ENCODE measurements at regions not wholly inside any gene's neighbourhood (a gene's known extent, or its start where the extent isn't known, plus 50 kb on each side); places are given as distances from the start of the nearest gene placed in this dataset.

GRCh38 chr10:37566332-37566731 lies 291.1 kb downstream of the ZNF248 start:
- no peaks in the 10 kb centered on the region for H3K4me1 ChIP-seq (ENCODE audit: low read length)
- no peaks in the 10 kb centered on the region for H3K79me2 ChIP-seq (ENCODE audit: low read length)
- TF ChIP-seq CTCF (IDR thresholded peaks at IDR 0.05; ENCODE audit: low read depth, low read length): no peak
- no peak for TF ChIP-seq EZH2phosphoT487 (IDR thresholded peaks at IDR 0.05; ENCODE audit: low read depth)
- no peaks in the 10 kb centered on the region for H4K20me1 ChIP-seq (ENCODE audit: insufficient read depth, low read length)
- no peak overlapping the region for H3K27ac ChIP-seq (ENCODE audit: low read length)
- H3K36me3 ChIP-seq (replicated peaks; ENCODE audit: low read depth, low read length): no peaks in the 10 kb centered on the region
- H3K4me2 ChIP-seq (ENCODE audit: low read length): no peak overlapping the region
- no peaks in the 10 kb centered on the region for H3K9me3 ChIP-seq (ENCODE audit: insufficient read depth, low read length)
- H2AFZ ChIP-seq (ENCODE audit: low read depth, low read length): no peak overlapping the region
- no peaks in the 10 kb centered on the region for H3K27me3 ChIP-seq (ENCODE audit: low read depth, low read length)
- no peak overlapping the region for H3K4me3 ChIP-seq (ENCODE audit: low read length)
- no peak overlapping the region for H3K9ac ChIP-seq (ENCODE audit: low read length)

GRCh38 chr10:37563715-37564108 lies 293.7 kb downstream of the ZNF248 start:
- no peak for TF ChIP-seq CTCF (IDR thresholded peaks at IDR 0.05; ENCODE audit: low read depth, low read length)
- no peak for TF ChIP-seq EZH2phosphoT487 (IDR thresholded peaks at IDR 0.05; ENCODE audit: low read depth)
- Histone ChIP-seq H3K4me3 (ENCODE audit: low read length) (no peak overlapping the region), H3K4me1 (ENCODE audit: low read length) (no peaks in the 10 kb centered on the region), H3K9me3 (ENCODE audit: insufficient read depth, low read length) (no peaks in the 10 kb centered on the region), H3K9ac (ENCODE audit: low read length) (no peak overlapping the region), H4K20me1 (ENCODE audit: insufficient read depth, low read length) (no peaks in the 10 kb centered on the region), H3K36me3 (replicated peaks; ENCODE audit: low read depth, low read length) (no peaks in the 10 kb centered on the region), H2AFZ (ENCODE audit: low read depth, low read length) (no peak overlapping the region), H3K27me3 (ENCODE audit: low read depth, low read length) (no peaks in the 10 kb centered on the region), H3K27ac (ENCODE audit: low read length) (no peak overlapping the region), H3K4me2 (ENCODE audit: low read length) (no peak overlapping the region), H3K79me2 (ENCODE audit: low read length) (no peaks in the 10 kb centered on the region)

GRCh38 chr10:37563107-37563714 lies 294.2 kb downstream of the ZNF248 start:
- Histone ChIP-seq H3K27me3 (ENCODE audit: low read depth, low read length) (no peaks in the 10 kb centered on the region), H3K36me3 (replicated peaks; ENCODE audit: low read depth, low read length) (no peaks in the 10 kb centered on the region), H3K4me1 (ENCODE audit: low read length) (no peaks in the 10 kb centered on the region), H3K79me2 (ENCODE audit: low read length) (no peaks in the 10 kb centered on the region), H2AFZ (ENCODE audit: low read depth, low read length) (no peak overlapping the region), H3K4me2 (ENCODE audit: low read length) (no peak overlapping the region), H3K27ac (ENCODE audit: low read length) (no peak overlapping the region), H4K20me1 (ENCODE audit: insufficient read depth, low read length) (no peaks in the 10 kb centered on the region), H3K9me3 (ENCODE audit: insufficient read depth, low read length) (no peaks in the 10 kb centered on the region), H3K9ac (ENCODE audit: low read length) (no peak overlapping the region), H3K4me3 (ENCODE audit: low read length) (no peak overlapping the region)
- TF ChIP-seq EZH2phosphoT487 (IDR thresholded peaks at IDR 0.05; ENCODE audit: low read depth) (no peak), CTCF (IDR thresholded peaks at IDR 0.05; ENCODE audit: low read depth, low read length) (no peak)

- H3K4me3 ChIP-seq (ENCODE audit: low read length): no peak overlapping the region
- H2AFZ ChIP-seq (ENCODE audit: low read depth, low read length): no peak overlapping the region
- H3K4me2 ChIP-seq (ENCODE audit: low read length): no peak overlapping the region
- H3K27me3 ChIP-seq (ENCODE audit: low read depth, low read length): no peaks in the 10 kb centered on the region
- TF ChIP-seq CTCF (IDR thresholded peaks at IDR 0.05; ENCODE audit: low read depth, low read length): no peak
- no peak for TF ChIP-seq EZH2phosphoT487 (IDR thresholded peaks at IDR 0.05; ENCODE audit: low read depth)
- H3K9ac ChIP-seq (ENCODE audit: low read length): no peak overlapping the region
- no peaks in the 10 kb centered on the region for H3K79me2 ChIP-seq (ENCODE audit: low read length)
- H3K27ac ChIP-seq (ENCODE audit: low read length): no peak overlapping the region
- no peaks in the 10 kb centered on the region for H3K4me1 ChIP-seq (ENCODE audit: low read length)
- H4K20me1 ChIP-seq (ENCODE audit: insufficient read depth, low read length): no peaks in the 10 kb centered on the region
- H3K9me3 ChIP-seq (ENCODE audit: insufficient read depth, low read length): no peaks in the 10 kb centered on the region
- H3K36me3 ChIP-seq (replicated peaks; ENCODE audit: low read depth, low read length): no peaks in the 10 kb centered on the region
Observed at GRCh38 chr10:37552881-37553280, 304.5 kb downstream of the ZNF248 start.

Data from OCI-LY3 (cell line).